ENCODE measurements at regions not wholly inside any gene's neighbourhood (a gene's known extent, or its start where the extent isn't known, plus 50 kb on each side); places are given as distances from the start of the nearest gene placed in this dataset.

GRCh38 chr3:31164381-31164780 is 269.9 kb upstream of the GADL1 start:
- WGBS (ENCODE audit: insufficient coverage), result 94% methylated on average over 1 of the region's 2 CpGs
- Histone ChIP-seq H3K27me3 (ENCODE audit: control insufficient read depth, insufficient read depth, low read length) (no peaks in the 10 kb centered on the region), H3K4me3 (ENCODE audit: low read length) (no peak overlapping the region), H3K4me1 (ENCODE audit: control insufficient read depth, insufficient read depth, low read length) (no peaks in the 10 kb centered on the region), H3K27ac (ENCODE audit: low read length) (no peak overlapping the region), H3K9me3 (ENCODE audit: control insufficient read depth, insufficient read depth, low read length) (no peaks in the 10 kb centered on the region), H3K36me3 (ENCODE audit: control insufficient read depth, insufficient read depth, low read length) (no peaks in the 10 kb centered on the region)
- no peaks in the 10 kb centered on the region for H3K36me3 Mint-ChIP-seq
- H3K4me3 Mint-ChIP-seq, result no peak overlapping the region
- ATAC-seq (no peak), DNase-seq (no peak)
- TF ChIP-seq CTCF (IDR thresholded peaks at IDR 0.05), result no peak
- intact Hi-C loops (cut with micrococcal nuclease), result no loop called here
- H3K4me1 Mint-ChIP-seq, result no peaks in the 10 kb centered on the region
- H3K9me3 Mint-ChIP-seq, result no peaks in the 10 kb centered on the region
- H3K27ac Mint-ChIP-seq, result no peak overlapping the region
- H3K27me3 Mint-ChIP-seq (ENCODE audit: low read depth in 2 of 2), result no peaks in the 10 kb centered on the region

DNA sequence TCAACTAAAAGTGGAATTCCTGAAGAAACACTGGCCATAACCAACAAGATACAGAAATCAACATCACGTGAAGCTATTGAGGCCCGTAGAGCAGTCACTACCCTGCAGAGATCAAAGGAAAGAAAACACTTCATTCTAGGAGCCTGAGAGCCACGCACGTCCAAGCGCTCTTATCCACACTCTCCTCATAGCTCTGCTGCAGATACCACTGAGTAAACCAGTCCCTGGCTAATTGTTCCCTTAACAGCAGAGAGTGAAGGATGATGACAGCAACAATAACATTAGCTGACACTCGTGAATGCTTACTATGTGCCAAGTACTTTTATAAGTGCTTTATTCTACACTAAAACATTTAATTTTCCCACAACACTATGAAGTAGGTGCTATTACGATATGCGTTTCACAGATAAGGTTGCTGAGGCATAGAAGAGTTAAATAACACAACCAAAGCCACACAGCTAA is 271.0 kb upstream of the GADL1 start:
- Histone ChIP-seq H3K4me1 (ENCODE audit: control insufficient read depth, insufficient read depth, low read length) (no peaks in the 10 kb centered on the region), H3K4me3 (ENCODE audit: low read length) (no peak overlapping the region), H3K27me3 (ENCODE audit: control insufficient read depth, insufficient read depth, low read length) (no peaks in the 10 kb centered on the region), H3K9me3 (ENCODE audit: control insufficient read depth, insufficient read depth, low read length) (no peaks in the 10 kb centered on the region), H3K27ac (ENCODE audit: low read length) (no peak overlapping the region), H3K36me3 (ENCODE audit: control insufficient read depth, insufficient read depth, low read length) (no peaks in the 10 kb centered on the region)
- intact Hi-C loops (cut with micrococcal nuclease), result no loop called here
- Mint-ChIP-seq H3K36me3 (no peaks in the 10 kb centered on the region), H3K4me3 (no peak overlapping the region), H3K4me1 (no peaks in the 10 kb centered on the region), H3K27me3 (ENCODE audit: low read depth in 2 of 2) (no peaks in the 10 kb centered on the region), H3K27ac (no peak overlapping the region), H3K9me3 (no peaks in the 10 kb centered on the region)
- TF ChIP-seq CTCF (IDR thresholded peaks at IDR 0.05), result no peak
- DNase-seq (no peak), ATAC-seq (no peak)
- WGBS (ENCODE audit: insufficient coverage), result 84% methylated on average over 8 of the region's 8 CpGs

DNA sequence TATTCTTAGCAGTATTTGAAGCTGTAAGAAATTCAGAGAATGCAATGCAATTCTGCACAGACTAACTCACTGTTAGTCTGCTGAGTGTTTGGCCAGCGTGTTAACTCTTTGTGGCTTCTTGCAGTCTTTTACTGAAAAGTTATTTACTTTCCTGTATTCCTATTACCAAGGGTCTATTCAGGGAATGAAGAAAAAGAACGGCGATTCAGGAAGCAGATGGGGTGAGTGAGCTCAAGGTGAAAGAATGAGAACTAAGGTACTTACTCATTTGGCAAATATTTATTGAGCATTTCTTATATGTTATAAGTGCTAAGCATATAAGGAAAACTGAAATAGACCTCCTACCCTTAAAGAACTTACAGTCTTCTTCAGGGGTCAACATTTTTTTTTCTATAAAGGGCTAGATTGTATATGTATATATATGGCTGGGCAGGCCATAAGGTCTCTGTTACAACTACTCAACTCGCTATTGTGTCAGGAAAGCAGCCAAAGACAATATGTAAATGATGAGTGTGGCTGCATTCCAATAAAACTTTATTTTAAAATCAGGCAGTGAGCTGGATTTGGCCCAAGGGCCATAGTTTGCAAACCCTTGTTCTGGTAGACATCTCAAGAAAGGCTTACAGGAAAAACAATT is 271.9 kb upstream of the GADL1 start:
- Mint-ChIP-seq H3K27ac (no peak overlapping the region), H3K27me3 (ENCODE audit: low read depth in 2 of 2) (no peaks in the 10 kb centered on the region), H3K9me3 (no peaks in the 10 kb centered on the region), H3K36me3 (no peaks in the 10 kb centered on the region), H3K4me1 (peaks cover 0 to 7% of the 10 kb centered on the region in 2 donors), H3K4me3 (no peak overlapping the region)
- no peaks in the 10 kb centered on the region for H3K9me3 ChIP-seq (ENCODE audit: control insufficient read depth, insufficient read depth, low read length)
- no peak overlapping the region for H3K27ac ChIP-seq (ENCODE audit: low read length)
- intact Hi-C loops (cut with micrococcal nuclease), result no loop called here
- H3K4me1 ChIP-seq (ENCODE audit: control insufficient read depth, insufficient read depth, low read length), result no peaks in the 10 kb centered on the region
- H3K4me3 ChIP-seq (ENCODE audit: low read length), result no peak overlapping the region
- no peak for TF ChIP-seq CTCF (IDR thresholded peaks at IDR 0.05)
- no peak for DNase-seq
- no peak for ATAC-seq
- WGBS (ENCODE audit: insufficient coverage), result 56% methylated on average over 2 of the region's 4 CpGs
- H3K36me3 ChIP-seq (ENCODE audit: control insufficient read depth, insufficient read depth, low read length), result no peaks in the 10 kb centered on the region
- H3K27me3 ChIP-seq (ENCODE audit: control insufficient read depth, insufficient read depth, low read length), result no peaks in the 10 kb centered on the region

DNA sequence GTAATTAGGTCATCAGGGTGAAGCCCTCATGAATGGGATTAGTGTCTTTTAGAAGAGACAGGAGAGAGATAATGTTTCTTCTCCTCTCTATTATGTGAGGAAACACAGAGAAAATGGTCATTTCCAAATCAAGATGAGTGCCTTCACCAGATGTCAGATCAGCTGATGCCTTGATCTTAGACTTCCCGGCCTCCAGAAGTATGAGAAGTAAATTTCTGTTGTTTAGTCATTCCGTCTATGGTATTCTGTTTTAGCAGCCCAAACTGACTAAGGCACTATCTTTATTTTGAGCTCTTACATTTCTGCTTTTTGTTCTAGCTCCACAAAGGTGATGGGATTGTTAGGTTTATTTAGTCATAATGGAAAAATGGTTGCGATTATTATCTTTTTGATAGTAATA is 273.2 kb upstream of the GADL1 start:
- no peak for DNase-seq
- H3K27me3 Mint-ChIP-seq (ENCODE audit: low read depth in 2 of 2), result no peaks in the 10 kb centered on the region
- H3K27ac Mint-ChIP-seq, result no peak overlapping the region
- 100% methylated on average over 2 of the region's 3 CpGs for WGBS (ENCODE audit: insufficient coverage)
- H3K4me1 Mint-ChIP-seq, result peaks cover 0 to 8% of the 10 kb centered on the region in 2 donors
- Histone ChIP-seq H3K4me1 (ENCODE audit: control insufficient read depth, insufficient read depth, low read length) (no peaks in the 10 kb centered on the region), H3K4me3 (ENCODE audit: low read length) (no peak overlapping the region), H3K36me3 (ENCODE audit: control insufficient read depth, insufficient read depth, low read length) (no peaks in the 10 kb centered on the region), H3K27ac (ENCODE audit: low read length) (no peak overlapping the region), H3K27me3 (ENCODE audit: control insufficient read depth, insufficient read depth, low read length) (no peaks in the 10 kb centered on the region), H3K9me3 (ENCODE audit: control insufficient read depth, insufficient read depth, low read length) (no peaks in the 10 kb centered on the region)
- TF ChIP-seq CTCF (IDR thresholded peaks at IDR 0.05), result no peak
- intact Hi-C loops (cut with micrococcal nuclease), result no loop called here
- no peak overlapping the region for H3K4me3 Mint-ChIP-seq
- ATAC-seq, result no peak
- no peaks in the 10 kb centered on the region for H3K36me3 Mint-ChIP-seq
- H3K9me3 Mint-ChIP-seq, result no peaks in the 10 kb centered on the region
